Omental fat pad (tissue), 3 donors: ENCODE measurements at regions not wholly inside any gene's neighbourhood (a gene's known extent, or its start where the extent isn't known, plus 50 kb on each side); places are given as distances from the start of the nearest gene placed in this dataset.

ENCODE experiments used
- ATAC-seq: fragments of 150-250 bp; one replicate; pipeline ENCODE4 v1.9.1; 2016; ENCODE audit warnings: mild to moderate bottlenecking, moderate library complexity; ENCODE audit not compliant: low FRiP score
- DNase-seq: peaks from one replicate; pipeline ENCODE4 v3.0.0-alpha.2; 2019; ENCODE audit warnings: low spot score
- TF ChIP-seq, protein P1 (sequence below), 3 donors: fragments of 450-650 bp; IDR thresholded peaks; one replicate each; pipeline ENCODE4 v1.5.1; 2016 to 2017; ENCODE audit warnings: antibody characterized with exemption in 3 of 3, mild to moderate bottlenecking in 3 of 3, moderate library complexity in 2 of 3

GRCh38 chr1:55965981-55966461 lies 613.3 kb downstream of the PLPP3 start:
- no peak for DNase-seq
- TF ChIP-seq, protein P1, sequence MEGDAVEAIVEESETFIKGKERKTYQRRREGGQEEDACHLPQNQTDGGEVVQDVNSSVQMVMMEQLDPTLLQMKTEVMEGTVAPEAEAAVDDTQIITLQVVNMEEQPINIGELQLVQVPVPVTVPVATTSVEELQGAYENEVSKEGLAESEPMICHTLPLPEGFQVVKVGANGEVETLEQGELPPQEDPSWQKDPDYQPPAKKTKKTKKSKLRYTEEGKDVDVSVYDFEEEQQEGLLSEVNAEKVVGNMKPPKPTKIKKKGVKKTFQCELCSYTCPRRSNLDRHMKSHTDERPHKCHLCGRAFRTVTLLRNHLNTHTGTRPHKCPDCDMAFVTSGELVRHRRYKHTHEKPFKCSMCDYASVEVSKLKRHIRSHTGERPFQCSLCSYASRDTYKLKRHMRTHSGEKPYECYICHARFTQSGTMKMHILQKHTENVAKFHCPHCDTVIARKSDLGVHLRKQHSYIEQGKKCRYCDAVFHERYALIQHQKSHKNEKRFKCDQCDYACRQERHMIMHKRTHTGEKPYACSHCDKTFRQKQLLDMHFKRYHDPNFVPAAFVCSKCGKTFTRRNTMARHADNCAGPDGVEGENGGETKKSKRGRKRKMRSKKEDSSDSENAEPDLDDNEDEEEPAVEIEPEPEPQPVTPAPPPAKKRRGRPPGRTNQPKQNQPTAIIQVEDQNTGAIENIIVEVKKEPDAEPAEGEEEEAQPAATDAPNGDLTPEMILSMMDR (IDR thresholded peaks at IDR 0.05) = no peak
- no peak for ATAC-seq

DNA sequence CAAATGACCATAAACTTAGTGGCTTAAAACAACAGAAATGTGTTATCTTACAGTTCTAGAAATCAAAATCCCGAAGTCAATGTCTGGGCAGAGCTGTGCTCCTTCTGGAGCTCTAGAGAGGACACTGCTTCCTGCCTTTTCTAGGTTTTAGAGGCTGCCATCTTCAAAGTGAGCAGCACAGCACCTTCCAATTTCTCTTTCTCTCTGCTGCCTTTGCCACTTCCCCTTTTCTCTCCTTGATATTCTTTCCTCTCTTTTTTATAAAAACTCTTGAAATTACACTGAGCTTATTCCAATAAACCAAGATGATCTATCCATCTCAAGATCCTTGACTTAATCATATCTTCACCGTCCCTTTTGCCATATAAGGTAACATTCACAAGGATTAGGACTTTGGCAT lies 616.9 kb downstream of the PLPP3 start:
- ATAC-seq (no peak), DNase-seq (no peak)
- TF ChIP-seq, protein P1 (IDR thresholded peaks at IDR 0.05) = no peak

GRCh38 chr1:55959136-55959548 lies 620.2 kb downstream of the PLPP3 start:
- DNase-seq (no peak), ATAC-seq (no peak)
- TF ChIP-seq, protein P1 (IDR thresholded peaks at IDR 0.05) = no peak

- TF ChIP-seq, protein P1 (IDR thresholded peaks at IDR 0.05) = no peak
- ATAC-seq (no peak), DNase-seq (no peak)
Observed at GRCh38 chr1:55958498-55958897, 620.9 kb downstream of the PLPP3 start.

GRCh38 chr1:55957276-55957675 lies 622.1 kb downstream of the PLPP3 start:
- DNase-seq (no peak), ATAC-seq (no peak)
- TF ChIP-seq, protein P1 (IDR thresholded peaks at IDR 0.05) = no peak

GRCh38 chr1:55955016-55955621 lies 624.2 kb downstream of the PLPP3 start:
- TF ChIP-seq, protein P1 (IDR thresholded peaks at IDR 0.05) = no peak
- no peak for DNase-seq
- ATAC-seq = no peak

DNA sequence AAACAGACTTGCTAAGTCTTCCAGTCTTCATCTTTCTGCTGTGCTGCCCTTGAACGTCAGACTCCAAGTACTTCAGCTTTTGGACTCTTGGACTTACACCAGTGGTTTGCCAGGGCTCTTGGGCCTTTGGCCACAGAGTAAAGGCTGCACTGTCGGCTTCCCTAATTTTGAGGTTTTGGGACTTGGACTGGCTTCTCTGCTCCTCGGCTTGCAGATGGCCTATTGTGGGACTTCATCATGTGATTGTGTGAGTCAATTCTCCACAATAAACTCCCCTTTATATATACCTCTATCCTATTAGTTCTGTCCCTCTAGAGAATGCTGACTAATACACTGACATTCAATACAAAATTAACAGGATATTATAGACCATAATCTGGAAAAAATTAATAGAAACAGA lies 628.1 kb downstream of the PLPP3 start:
- ATAC-seq (no peak), DNase-seq (no peak)
- TF ChIP-seq, protein P1 (IDR thresholded peaks at IDR 0.05) = no peak
